ENCODE measurements at regions not wholly inside any gene's neighbourhood (a gene's known extent, or its start where the extent isn't known, plus 50 kb on each side); places are given as distances from the start of the nearest gene placed in this dataset.
"Not testable (repeated sequence)": the region's sequence is repeated elsewhere in the genome, so short reads cannot be mapped to it uniquely, and the experiment has no call there.

- no peak for DNase-seq
Observed at GRCh38 chr5:52255308-52255707, 532.4 kb upstream of the ITGA1 start.

- DNase-seq, result no peak
Observed at GRCh38 chr5:52262844-52263243, 524.9 kb upstream of the ITGA1 start.

GRCh38 chr5:52269401-52269800, 518.3 kb upstream of the ITGA1 start:
- DNase-seq, result no peak

- no peak for DNase-seq
Observed at GRCh38 chr5:52269859-52270258, 517.9 kb upstream of the ITGA1 start.

GRCh38 chr5:52275639-52276038, 512.1 kb upstream of the ITGA1 start:
- no peak for DNase-seq

GRCh38 chr5:52277101-52277500, 510.6 kb upstream of the ITGA1 start:
- no peak for DNase-seq

- no peak for DNase-seq
Observed at GRCh38 chr5:52282647-52283046, 505.1 kb upstream of the ITGA1 start.

GRCh38 chr5:52283221-52283620, 504.5 kb upstream of the ITGA1 start:
- no peak for DNase-seq

GRCh38 chr5:52300703-52301372, 486.9 kb upstream of the ITGA1 start:
- no peak for DNase-seq

- DNase-seq, result not testable (repeated sequence)
Observed at GRCh38 chr5:52304816-52305215, 482.9 kb upstream of the ITGA1 start.

- no peak for DNase-seq
Observed at GRCh38 chr5:52328220-52328806, 459.4 kb upstream of the ITGA1 start.

GRCh38 chr5:52331725-52332124, 456.0 kb upstream of the ITGA1 start:
- DNase-seq, result no peak

GRCh38 chr5:52334367-52334766, 453.3 kb upstream of the ITGA1 start:
- no peak for DNase-seq

GRCh38 chr5:52339285-52339684, 448.4 kb upstream of the ITGA1 start:
- no peak for DNase-seq

GRCh38 chr5:52342361-52342760, 445.4 kb upstream of the ITGA1 start:
- DNase-seq, result no peak

- DNase-seq, result no peak
Observed at GRCh38 chr5:52356311-52356918, 431.3 kb upstream of the ITGA1 start.

- DNase-seq, result no peak
Observed at GRCh38 chr5:52359261-52359660, 428.5 kb upstream of the ITGA1 start.

- DNase-seq, result no peak
Observed at GRCh38 chr5:52360985-52361384, 426.7 kb upstream of the ITGA1 start.

- no peak for DNase-seq
Observed at GRCh38 chr5:52374286-52374685, 413.4 kb upstream of the ITGA1 start.

- DNase-seq, result no peak
Observed at GRCh38 chr5:52375969-52376368, 411.7 kb upstream of the ITGA1 start.

- no peak for DNase-seq
Observed at GRCh38 chr5:52376592-52376991, 411.1 kb upstream of the ITGA1 start.

GRCh38 chr5:52378237-52378636, 409.5 kb upstream of the ITGA1 start:
- no peak for DNase-seq

- no peak for DNase-seq
Observed at GRCh38 chr5:52388349-52388748, 399.4 kb upstream of the ITGA1 start.

- DNase-seq, result no peak
Observed at GRCh38 chr5:52392321-52392720, 395.4 kb upstream of the ITGA1 start.

GRCh38 chr5:52409835-52410234, 377.9 kb upstream of the ITGA1 start:
- no peak for DNase-seq

Measured in stimulated activated CD4-positive, alpha-beta T cell treated with anti-CD3 and anti-CD28 coated beads, Interleukin-4, amount 100 ng/mL, for 4 hours (primary cell).